ENCODE measurements at regions not wholly inside any gene's neighbourhood (a gene's known extent, or its start where the extent isn't known, plus 50 kb on each side); places are given as distances from the start of the nearest gene placed in this dataset.

DNA sequence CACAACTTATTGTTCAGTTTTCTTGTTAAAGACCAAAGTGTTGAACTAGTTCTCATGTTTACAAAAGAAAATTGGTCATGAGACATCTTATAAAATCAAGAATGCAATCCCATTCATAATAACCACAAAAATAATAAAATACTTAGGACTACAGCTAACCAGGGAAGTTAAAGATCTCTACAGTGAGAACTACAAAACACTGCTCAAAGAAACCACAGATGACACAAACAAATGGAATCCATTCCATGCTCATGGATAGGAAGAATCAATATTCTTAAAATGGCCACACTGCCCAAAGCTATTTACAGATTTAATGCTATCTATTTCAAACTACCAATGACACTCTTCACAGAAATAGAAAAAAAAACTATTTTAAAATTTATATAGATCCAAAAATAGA lies 1354.8 kb upstream of the CDH2 start:
- Histone ChIP-seq H3K79me2 (ENCODE audit: insufficient read depth, low read length) (no peaks in the 10 kb centered on the region), H3K9me3 (ENCODE audit: insufficient read depth, low read depth, low read length) (no peaks in the 10 kb centered on the region), H3K9me2 (replicated peaks; ENCODE audit: low read depth, low read length) (no peaks in the 10 kb centered on the region), H3K4me2 (ENCODE audit: low read depth, low read length, poor library complexity, severe bottlenecking) (no peak overlapping the region), H3K4me3 (ENCODE audit: low read length, poor library complexity, severe bottlenecking) (no peak overlapping the region), H3K36me3 (ENCODE audit: insufficient read depth, low read length) (no peaks in the 10 kb centered on the region), H3K27me3 (ENCODE audit: insufficient read depth, low read length, poor library complexity, severe bottlenecking) (no peaks in the 10 kb centered on the region), H3K9ac (ENCODE audit: low read depth, low read length, poor library complexity, severe bottlenecking) (no peak overlapping the region), H4K20me1 (ENCODE audit: insufficient read depth, low read length, poor library complexity, severe bottlenecking) (no peaks in the 10 kb centered on the region), H3K4me1 (ENCODE audit: insufficient read depth, low read length, poor library complexity, severe bottlenecking) (no peaks in the 10 kb centered on the region), H3F3A (ENCODE audit: low read depth) (no peaks in the 10 kb centered on the region), H2AFZ (ENCODE audit: low read length) (no peak overlapping the region)
- TF ChIP-seq EZH2phosphoT487 (IDR thresholded peaks at IDR 0.05; ENCODE audit: borderline replicate concordance) = no peak
- TF ChIP-seq CTCF (conservative IDR thresholded peaks at IDR 0.05; ENCODE audit: low read length) = no peak

DNA sequence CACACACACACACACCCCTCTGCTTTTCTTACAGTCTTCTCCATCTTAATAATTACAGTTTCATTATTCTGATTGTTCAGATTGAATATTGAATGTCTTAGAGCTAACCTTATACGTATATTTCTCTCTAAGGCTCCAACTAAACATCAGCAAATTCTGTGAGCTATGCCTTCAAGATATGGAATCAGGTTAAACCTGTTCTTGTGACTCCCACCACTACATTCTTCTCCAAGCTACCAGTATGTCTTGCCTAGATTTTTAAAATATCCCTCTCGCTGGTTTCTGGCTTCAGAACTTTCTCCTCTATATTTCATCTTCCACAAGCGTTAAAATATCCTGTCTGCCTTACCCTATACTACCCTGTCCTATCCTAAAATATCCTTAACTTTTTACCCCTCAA lies 1346.4 kb upstream of the CDH2 start:
- Histone ChIP-seq H3K4me2 (ENCODE audit: low read depth, low read length, poor library complexity, severe bottlenecking) (no peak overlapping the region), H3K79me2 (ENCODE audit: insufficient read depth, low read length) (no peaks in the 10 kb centered on the region), H3F3A (ENCODE audit: low read depth) (no peaks in the 10 kb centered on the region), H3K27me3 (ENCODE audit: insufficient read depth, low read length, poor library complexity, severe bottlenecking) (no peaks in the 10 kb centered on the region), H3K9me2 (replicated peaks; ENCODE audit: low read depth, low read length) (no peaks in the 10 kb centered on the region), H3K4me1 (ENCODE audit: insufficient read depth, low read length, poor library complexity, severe bottlenecking) (no peaks in the 10 kb centered on the region), H3K4me3 (ENCODE audit: low read length, poor library complexity, severe bottlenecking) (no peak overlapping the region), H2AFZ (ENCODE audit: low read length) (no peak overlapping the region), H4K20me1 (ENCODE audit: insufficient read depth, low read length, poor library complexity, severe bottlenecking) (no peaks in the 10 kb centered on the region), H3K9me3 (ENCODE audit: insufficient read depth, low read depth, low read length) (no peaks in the 10 kb centered on the region), H3K9ac (ENCODE audit: low read depth, low read length, poor library complexity, severe bottlenecking) (no peak overlapping the region), H3K36me3 (ENCODE audit: insufficient read depth, low read length) (no peaks in the 10 kb centered on the region)
- TF ChIP-seq EZH2phosphoT487 (IDR thresholded peaks at IDR 0.05; ENCODE audit: borderline replicate concordance) = no peak

GRCh38 chr18:29512761-29513160 lies 1335.8 kb upstream of the CDH2 start:
- no peak for TF ChIP-seq EZH2phosphoT487 (IDR thresholded peaks at IDR 0.05; ENCODE audit: borderline replicate concordance)
- no peak for TF ChIP-seq CTCF (conservative IDR thresholded peaks at IDR 0.05; ENCODE audit: low read length)
- H3K9me2 ChIP-seq (replicated peaks; ENCODE audit: low read depth, low read length) = no peaks in the 10 kb centered on the region
- no peaks in the 10 kb centered on the region for H3K4me1 ChIP-seq (ENCODE audit: insufficient read depth, low read length, poor library complexity, severe bottlenecking)
- no peak overlapping the region for H2AFZ ChIP-seq (ENCODE audit: low read length)
- no peaks in the 10 kb centered on the region for H4K20me1 ChIP-seq (ENCODE audit: insufficient read depth, low read length, poor library complexity, severe bottlenecking)
- no peaks in the 10 kb centered on the region for H3K36me3 ChIP-seq (ENCODE audit: insufficient read depth, low read length)
- H3F3A ChIP-seq (ENCODE audit: low read depth) = no peaks in the 10 kb centered on the region
- H3K79me2 ChIP-seq (ENCODE audit: insufficient read depth, low read length) = no peaks in the 10 kb centered on the region
- no peaks in the 10 kb centered on the region for H3K27me3 ChIP-seq (ENCODE audit: insufficient read depth, low read length, poor library complexity, severe bottlenecking)
- H3K9ac ChIP-seq (ENCODE audit: low read depth, low read length, poor library complexity, severe bottlenecking) = no peak overlapping the region
- H3K4me2 ChIP-seq (ENCODE audit: low read depth, low read length, poor library complexity, severe bottlenecking) = no peak overlapping the region
- H3K9me3 ChIP-seq (ENCODE audit: insufficient read depth, low read depth, low read length) = no peaks in the 10 kb centered on the region
- no peak overlapping the region for H3K4me3 ChIP-seq (ENCODE audit: low read length, poor library complexity, severe bottlenecking)

- H3K9me2 ChIP-seq (replicated peaks; ENCODE audit: low read depth, low read length) = no peaks in the 10 kb centered on the region
- H3K4me2 ChIP-seq (ENCODE audit: low read depth, low read length, poor library complexity, severe bottlenecking) = no peak overlapping the region
- H3K79me2 ChIP-seq (ENCODE audit: insufficient read depth, low read length) = no peaks in the 10 kb centered on the region
- H3K9ac ChIP-seq (ENCODE audit: low read depth, low read length, poor library complexity, severe bottlenecking) = no peak overlapping the region
- H3K36me3 ChIP-seq (ENCODE audit: insufficient read depth, low read length) = no peaks in the 10 kb centered on the region
- no peaks in the 10 kb centered on the region for H4K20me1 ChIP-seq (ENCODE audit: insufficient read depth, low read length, poor library complexity, severe bottlenecking)
- TF ChIP-seq CTCF (conservative IDR thresholded peaks at IDR 0.05; ENCODE audit: low read length) = no peak
- no peak for TF ChIP-seq EZH2phosphoT487 (IDR thresholded peaks at IDR 0.05; ENCODE audit: borderline replicate concordance)
- no peaks in the 10 kb centered on the region for H3K27me3 ChIP-seq (ENCODE audit: insufficient read depth, low read length, poor library complexity, severe bottlenecking)
- no peak overlapping the region for H2AFZ ChIP-seq (ENCODE audit: low read length)
- no peak overlapping the region for H3K4me3 ChIP-seq (ENCODE audit: low read length, poor library complexity, severe bottlenecking)
- H3K9me3 ChIP-seq (ENCODE audit: insufficient read depth, low read depth, low read length) = no peaks in the 10 kb centered on the region
- H3K4me1 ChIP-seq (ENCODE audit: insufficient read depth, low read length, poor library complexity, severe bottlenecking) = no peaks in the 10 kb centered on the region
- no peaks in the 10 kb centered on the region for H3F3A ChIP-seq (ENCODE audit: low read depth)
These were observed 1335.3 kb upstream of the CDH2 start for GRCh38 chr18:29512203-29512602.
